DMS79 treated with DMSO at 0.1 percent for 48 hours (cell line): ENCODE measurements at regions not wholly inside any gene's neighbourhood (a gene's known extent, or its start where the extent isn't known, plus 50 kb on each side); places are given as distances from the start of the nearest gene placed in this dataset.
A peak's percentile ranks its signal among the peaks of the same experiment; 100 is the strongest.
"Not testable (repeated sequence)": the region's sequence is repeated elsewhere in the genome, so short reads cannot be mapped to it uniquely, and the experiment has no call there.

ENCODE experiments used
- DNase-seq: peaks from one replicate; lab custom pipeline; 2025; lab: John Stamatoyannopoulos, UW

GRCh38 chr2:207409517-207409916 is 120.2 kb upstream of the CREB1 start:
- DNase-seq, result no peak

- DNase-seq, result no peak
Measured at GRCh38 chr2:207412787-207413310, 116.9 kb upstream of the CREB1 start.

- no peak for DNase-seq
Measured at GRCh38 chr2:207413376-207413907, 116.3 kb upstream of the CREB1 start.

- DNase-seq, result no peak
Measured at GRCh38 chr2:207416111-207416510, 113.7 kb upstream of the CREB1 start.

GRCh38 chr2:207416900-207417299 is 112.9 kb upstream of the CREB1 start:
- DNase-seq, result no peak

GRCh38 chr2:207417301-207417718 is 112.5 kb upstream of the CREB1 start:
- DNase-seq, result no peak

GRCh38 chr2:207418419-207418818 is 111.3 kb upstream of the CREB1 start:
- DNase-seq, result peak; percentile 54

GRCh38 chr2:207419331-207419730 is 110.4 kb upstream of the CREB1 start:
- DNase-seq, result no peak

GRCh38 chr2:207421671-207422070 is 108.1 kb upstream of the CREB1 start:
- no peak for DNase-seq

- no peak for DNase-seq
Measured at GRCh38 chr2:207422380-207422779, 107.4 kb upstream of the CREB1 start.

- DNase-seq, result no peak
Measured at GRCh38 chr2:207423886-207424285, 105.9 kb upstream of the CREB1 start.

- no peak for DNase-seq
Measured at GRCh38 chr2:207427986-207428385, 101.8 kb upstream of the CREB1 start.

GRCh38 chr2:207428573-207428972 is 101.2 kb upstream of the CREB1 start:
- no peak for DNase-seq

- DNase-seq, result no peak
Measured at GRCh38 chr2:207432453-207432852, 97.3 kb upstream of the CREB1 start.

- DNase-seq, result no peak
Measured at GRCh38 chr2:207434306-207434705, 95.5 kb upstream of the CREB1 start.

GRCh38 chr2:207434899-207435465 is 94.8 kb upstream of the CREB1 start:
- peak; percentile 83 for DNase-seq

GRCh38 chr2:207437136-207437523 is 92.6 kb upstream of the CREB1 start:
- no peak for DNase-seq

GRCh38 chr2:207437524-207438143 is 92.1 kb upstream of the CREB1 start:
- DNase-seq, result no peak

GRCh38 chr2:207438414-207439126 is 91.2 kb upstream of the CREB1 start:
- DNase-seq, result no peak

GRCh38 chr2:207439881-207440280 is 89.9 kb upstream of the CREB1 start:
- DNase-seq, result not testable (repeated sequence)

GRCh38 chr2:207444756-207445155 is 85.0 kb upstream of the CREB1 start:
- DNase-seq, result no peak

GRCh38 chr2:207446653-207447052 is 83.1 kb upstream of the CREB1 start:
- no peak for DNase-seq

- no peak for DNase-seq
Measured at GRCh38 chr2:207448006-207448405, 81.8 kb upstream of the CREB1 start.
